Keratinocyte (primary cell): ENCODE measurements at regions not wholly inside any gene's neighbourhood (a gene's known extent, or its start where the extent isn't known, plus 50 kb on each side); places are given as distances from the start of the nearest gene placed in this dataset.

ENCODE experiments used
- DNase-seq: peaks from one replicate; pipeline ENCODE4 v3.0.0-alpha.2; 2011; ENCODE audit warnings: low read depth, missing footprints, low spot score
- FAIRE-seq: peaks from 2 replicates; lab custom pipeline; 2011; peaks lifted over from hg19 to GRCh38; lab: Jason Lieb, UNC
- H2AFZ ChIP-seq: 2 replicates; pipeline ENCODE4 v1.6.0; 2012; ENCODE audit warnings: low read length, control low read depth, inconsistent platforms; ENCODE audit not compliant: control insufficient read depth
- H3K27ac ChIP-seq: 2 replicates; pipeline ENCODE4 v1.5.1; 2011; ENCODE audit warnings: low read length; ENCODE audit not compliant: control insufficient read depth, insufficient read depth
- H3K27me3 ChIP-seq: 3 replicates; pipeline ENCODE4 v1.6.0; 2011; ENCODE audit warnings: low read length; ENCODE audit not compliant: control insufficient read depth, insufficient read depth; ENCODE audit errors: extremely low read depth
- H3K36me3 ChIP-seq, 2 experiments: 2 replicates in 1 of 2; 3 replicates in 1 of 2; pipeline ENCODE4 v1.5.1; 2011; ENCODE audit warnings: low read length in 2 of 2, mild to moderate bottlenecking in 1 of 2; ENCODE audit not compliant: control insufficient read depth in 2 of 2, insufficient read depth in 2 of 2; ENCODE audit errors: extremely low read depth in 1 of 2
- H3K4me1 ChIP-seq: 3 replicates; pipeline ENCODE4 v1.5.1; 2011; ENCODE audit warnings: low read length; ENCODE audit not compliant: control insufficient read depth, insufficient read depth; ENCODE audit errors: extremely low read depth
- H3K4me2 ChIP-seq: 3 replicates; pipeline ENCODE4 v1.6.0; 2011; ENCODE audit warnings: low read depth, low read length; ENCODE audit not compliant: control insufficient read depth, insufficient read depth; ENCODE audit errors: extremely low read depth
- H3K4me3 ChIP-seq, 3 experiments: fragments of 200-600 bp in 1 of 3; sonication (generic) in 1 of 3; 2 replicates in 2 of 3; 3 replicates in 1 of 3; pipeline ENCODE4 v1.5.1; 2011 to 2016; ENCODE audit warnings: low read length in 3 of 3, mild to moderate bottlenecking in 3 of 3, control low read depth in 2 of 3, inconsistent platforms in 1 of 3, low read depth in 1 of 3, mixed read lengths in 1 of 3, mixed run types in 1 of 3, moderate library complexity in 1 of 3; ENCODE audit not compliant: control insufficient read depth in 2 of 3, insufficient read depth in 2 of 3; ENCODE audit errors: extremely low read depth in 1 of 3
- H3K79me2 ChIP-seq: 2 replicates; pipeline ENCODE4 v1.6.0; 2012; ENCODE audit warnings: low read length; ENCODE audit not compliant: control insufficient read depth, insufficient read depth
- H3K9ac ChIP-seq: 3 replicates; pipeline ENCODE4 v1.6.0; 2011; ENCODE audit warnings: low read length; ENCODE audit not compliant: control insufficient read depth, insufficient read depth; ENCODE audit errors: extremely low read depth
- H3K9me1 ChIP-seq: 3 replicates; pipeline ENCODE4 v1.6.0; 2011; ENCODE audit warnings: low read length; ENCODE audit not compliant: control insufficient read depth, insufficient read depth; ENCODE audit errors: extremely low read depth
- H3K9me3 ChIP-seq: 2 replicates; pipeline ENCODE4 v1.5.1; 2012; ENCODE audit warnings: low read depth, low read length; ENCODE audit not compliant: control insufficient read depth
- H4K20me1 ChIP-seq: 3 replicates; pipeline ENCODE4 v1.6.0; 2011; ENCODE audit warnings: low read length; ENCODE audit not compliant: control insufficient read depth, insufficient read depth; ENCODE audit errors: extremely low read depth
- EZH2 ChIP-seq: IDR thresholded peaks from one replicate; pipeline ENCODE4 v1.6.1; 2012; ENCODE audit warnings: inconsistent platforms, mild to moderate bottlenecking, low read length, moderate library complexity
- dilution Hi-C: fragments of 300-500 bp; cut with MboI; formaldehyde crosslinking; loops from one replicate; pipeline ENCODE4 v1.7.0; 2020; ENCODE audit warnings: low sequenced_read_pairs; ENCODE audit not compliant: extremely low pct_ligation_motif_present
- TF ChIP-seq, protein P1 (sequence below), 3 experiments: IDR thresholded peaks in 1 of 3; conservative IDR thresholded peaks in 1 of 3; optimal IDR thresholded peaks in 1 of 3; 2 replicates in 2 of 3; 3 replicates in 1 of 3; pipeline versions ENCODE3 to v1.5.1; 2011; ENCODE audit warnings: low read length in 3 of 3, mild to moderate bottlenecking in 3 of 3, moderate library complexity in 2 of 3, control low read depth in 1 of 3, inconsistent platforms in 1 of 3; ENCODE audit not compliant: insufficient read depth in 2 of 3; ENCODE audit errors: extremely low read depth in 1 of 3

DNA sequence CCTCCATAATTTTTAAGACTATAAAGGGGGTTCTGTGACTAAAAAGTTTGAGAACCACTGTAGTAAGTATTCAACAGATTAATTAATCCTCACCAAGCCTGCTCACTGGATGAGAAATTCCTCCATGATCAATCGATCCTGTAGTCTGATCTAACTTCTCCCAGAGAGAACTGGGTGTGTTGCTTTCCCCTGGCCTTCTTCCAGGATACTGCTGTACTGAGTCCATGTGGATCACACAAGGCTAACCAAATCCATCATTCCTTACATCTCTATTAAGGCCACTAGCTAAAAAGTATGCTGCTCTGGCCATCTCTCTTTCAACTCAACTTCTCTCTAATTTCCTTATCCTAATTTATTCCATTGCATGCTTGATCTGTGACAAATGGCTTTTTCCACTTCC lies 280.2 kb upstream of the PCSK5 start:
- TF ChIP-seq, protein P1, sequence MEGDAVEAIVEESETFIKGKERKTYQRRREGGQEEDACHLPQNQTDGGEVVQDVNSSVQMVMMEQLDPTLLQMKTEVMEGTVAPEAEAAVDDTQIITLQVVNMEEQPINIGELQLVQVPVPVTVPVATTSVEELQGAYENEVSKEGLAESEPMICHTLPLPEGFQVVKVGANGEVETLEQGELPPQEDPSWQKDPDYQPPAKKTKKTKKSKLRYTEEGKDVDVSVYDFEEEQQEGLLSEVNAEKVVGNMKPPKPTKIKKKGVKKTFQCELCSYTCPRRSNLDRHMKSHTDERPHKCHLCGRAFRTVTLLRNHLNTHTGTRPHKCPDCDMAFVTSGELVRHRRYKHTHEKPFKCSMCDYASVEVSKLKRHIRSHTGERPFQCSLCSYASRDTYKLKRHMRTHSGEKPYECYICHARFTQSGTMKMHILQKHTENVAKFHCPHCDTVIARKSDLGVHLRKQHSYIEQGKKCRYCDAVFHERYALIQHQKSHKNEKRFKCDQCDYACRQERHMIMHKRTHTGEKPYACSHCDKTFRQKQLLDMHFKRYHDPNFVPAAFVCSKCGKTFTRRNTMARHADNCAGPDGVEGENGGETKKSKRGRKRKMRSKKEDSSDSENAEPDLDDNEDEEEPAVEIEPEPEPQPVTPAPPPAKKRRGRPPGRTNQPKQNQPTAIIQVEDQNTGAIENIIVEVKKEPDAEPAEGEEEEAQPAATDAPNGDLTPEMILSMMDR (optimal IDR thresholded peaks at IDR 0.05 in 1 of 3, IDR thresholded peaks at IDR 0.05 in 1 of 3, conservative IDR thresholded peaks at IDR 0.05 in 1 of 3; ENCODE audit: extremely low read depth in 1 of 3, insufficient read depth in 2 of 3, low read length in 3 of 3): no peak
- no peak for TF ChIP-seq EZH2
- dilution Hi-C loops: no loop called here
- FAIRE-seq: no peak

DNA sequence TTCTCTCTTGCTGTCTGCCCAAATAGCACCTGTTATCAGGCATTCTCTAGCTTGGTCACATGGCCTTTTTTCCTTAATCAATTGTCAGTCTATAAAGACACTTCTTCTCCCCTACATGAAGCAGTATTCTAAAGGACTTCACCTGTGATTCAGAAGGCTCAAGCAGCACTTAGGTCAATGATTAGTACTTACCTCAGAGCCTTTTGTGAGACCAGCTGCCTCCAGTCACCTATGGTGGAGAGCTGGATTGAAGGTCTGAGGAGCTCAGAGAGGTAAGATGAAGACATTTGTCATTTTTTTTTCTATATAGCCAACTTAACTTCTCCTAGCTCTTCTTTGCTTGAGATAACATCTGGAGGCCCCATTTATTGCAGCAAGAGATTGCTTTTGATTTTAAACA lies 278.3 kb upstream of the PCSK5 start:
- Histone ChIP-seq H4K20me1 (no peaks in the 10 kb centered on the region), H3K36me3 (no peaks in the 10 kb centered on the region), H3K4me1 (no peaks in the 10 kb centered on the region), H3K4me2 (no peak overlapping the region), H3K9me3 (no peaks in the 10 kb centered on the region), H3K9me1 (no peaks in the 10 kb centered on the region), H3K79me2 (no peaks in the 10 kb centered on the region), H3K27ac (no peak overlapping the region), H3K27me3 (no peaks in the 10 kb centered on the region), H3K9ac (no peak overlapping the region), H3K4me3 (no peak overlapping the region), H2AFZ (no peak overlapping the region)
- DNase-seq (no peak), FAIRE-seq (no peak)
- dilution Hi-C loops: no loop called here
- TF ChIP-seq, protein P1 (optimal IDR thresholded peaks at IDR 0.05 in 1 of 3, IDR thresholded peaks at IDR 0.05 in 1 of 3, conservative IDR thresholded peaks at IDR 0.05 in 1 of 3; ENCODE audit: extremely low read depth in 1 of 3, insufficient read depth in 2 of 3, low read length in 3 of 3): no peak
- no peak for TF ChIP-seq EZH2

More for the DNA sequence above, 280.2 kb upstream of the PCSK5 start:
- H3K9ac ChIP-seq: no peak overlapping the region
- no peaks in the 10 kb centered on the region for H3K27me3 ChIP-seq
- no peak for DNase-seq
- H3K36me3 ChIP-seq: no peaks in the 10 kb centered on the region
- H4K20me1 ChIP-seq: no peaks in the 10 kb centered on the region
- no peak overlapping the region for H3K4me3 ChIP-seq
- no peaks in the 10 kb centered on the region for H3K9me1 ChIP-seq
- no peak overlapping the region for H3K4me2 ChIP-seq
- H3K79me2 ChIP-seq: no peaks in the 10 kb centered on the region
- no peak overlapping the region for H3K27ac ChIP-seq
- no peaks in the 10 kb centered on the region for H3K9me3 ChIP-seq
- H3K4me1 ChIP-seq: no peaks in the 10 kb centered on the region
- H2AFZ ChIP-seq: no peak overlapping the region
